Transverse colon (tissue), 4 donors: ENCODE measurements at regions not wholly inside any gene's neighbourhood (a gene's known extent, or its start where the extent isn't known, plus 50 kb on each side); places are given as distances from the start of the nearest gene placed in this dataset.
"Not testable (repeated sequence)": the region's sequence is repeated elsewhere in the genome, so short reads cannot be mapped to it uniquely, and the experiment has no call there.

Experiments used
- DNase-seq: peaks from one replicate; pipeline ENCODE4 v3.0.0-alpha.2; 2019
- H3K27ac ChIP-seq, 4 donors: fragments of 200-600 bp; sonication (generic); 2 replicates each; pipeline ENCODE4 v1.5.1; 2016 to 2018; ENCODE audit warnings: inconsistent platforms in 4 of 4
- H3K27me3 ChIP-seq: fragments of 200-600 bp; sonication (generic); 2 replicates; pipeline ENCODE4 v1.5.1; 2017; ENCODE audit warnings: inconsistent platforms
- H3K36me3 ChIP-seq, 4 donors: fragments of 200-600 bp; sonication (generic); 2 replicates each; pipeline ENCODE4 v1.5.1; 2017 to 2019; ENCODE audit warnings: inconsistent platforms in 4 of 4
- H3K4me1 ChIP-seq, 4 donors: fragments of 200-600 bp; sonication (generic); 2 replicates each; pipeline ENCODE4 v1.5.1; 2017 to 2020; ENCODE audit warnings: inconsistent platforms in 4 of 4
- H3K4me3 ChIP-seq, 4 donors: fragments of 200-600 bp; sonication (generic); 1 replicate in 1 of 4; 2 replicates in 3 of 4; pipeline versions ENCODE4 v1.5.1 to v1.6.1; 2017 to 2019; ENCODE audit warnings: inconsistent platforms in 4 of 4
- H3K9me3 ChIP-seq, 2 donors: fragments of 200-600 bp; sonication (generic); 2 replicates each; pipeline ENCODE4 v1.5.1; 2017 to 2019; ENCODE audit warnings: inconsistent platforms in 2 of 2
- EP300 ChIP-seq: sonication (generic); formaldehyde crosslinking; IDR thresholded peaks from one replicate; pipeline ENCODE4 v1.6.1; 2017; ENCODE audit warnings: antibody characterized with exemption, low read depth
- POLR2A ChIP-seq: fragments of 450-650 bp; IDR thresholded peaks from one replicate; pipeline ENCODE4 v1.6.1; 2016; ENCODE audit warnings: antibody characterized with exemption, mild to moderate bottlenecking, moderate library complexity
- POLR2AphosphoS5 ChIP-seq, 3 donors: sonication (generic); formaldehyde crosslinking; IDR thresholded peaks; one replicate each; pipeline ENCODE4 v1.6.1; 2016; ENCODE audit warnings: antibody characterized with exemption in 3 of 3
- WGBS, 2 donors: methylation state at CpG; one replicate each; pipeline ENCODE4 v1.1.5; 2018; ENCODE audit warnings: low coverage in 1 of 2; 5-methylcytosine and 5-hydroxymethylcytosine counted together
- in situ Hi-C, 4 donors: fragments of 200-750 bp; cut with MboI; loops; one replicate each; pipeline versions ENCODE4 v1.15.0 to v1.15.1; 2017; ENCODE audit warnings: low sequenced_read_pairs in 3 of 4, low pct_ligation_motif_present in 1 of 4, low pct_unique_long_range_greater_than_20kb in 1 of 4
- intact Hi-C: fragments of 100-400 bp; cut with DNase I; formaldehyde crosslinking; loops from one replicate; pipeline ENCODE4 v1.15.1; 2023; ENCODE audit warnings: low total_unique reads
- TF ChIP-seq, protein P1 (sequence below), 5 experiments: fragments of 200-600 bp in 3 of 5; fragments of 450-650 bp in 2 of 5; sonication (generic) in 3 of 5; IDR thresholded peaks; 1 replicate in 2 of 5; 2 replicates in 3 of 5; pipeline ENCODE4 v1.5.1; 2016 to 2017; ENCODE audit warnings: antibody characterized with exemption in 5 of 5, inconsistent platforms in 3 of 5, mild to moderate bottlenecking in 2 of 5, moderate library complexity in 1 of 5

DNA sequence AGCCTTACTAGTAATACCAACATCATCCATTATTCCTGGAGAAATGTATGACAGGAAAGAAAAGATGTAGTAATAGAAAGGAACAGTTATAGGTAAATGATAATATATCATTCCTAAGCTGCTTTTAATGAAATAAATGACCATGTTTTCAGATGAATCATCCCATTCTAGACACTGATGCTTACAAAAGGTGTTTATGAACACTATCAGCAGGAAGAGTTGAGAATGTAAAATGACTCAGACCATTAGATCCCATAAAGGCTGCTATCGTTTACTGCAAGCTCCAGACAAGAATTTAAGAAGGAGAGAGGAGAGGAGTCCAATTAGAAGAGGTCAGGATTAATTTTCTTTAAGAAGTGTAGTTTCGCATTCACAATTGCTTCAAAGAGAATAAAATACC is 1033.5 kb downstream of the EFNA5 start:
- DNase-seq, result no peak
- WGBS, 2 donors, result 71 to 79% methylated on average over 2 of the region's 2 CpGs
- no peak for TF ChIP-seq POLR2A
- TF ChIP-seq, protein P1, sequence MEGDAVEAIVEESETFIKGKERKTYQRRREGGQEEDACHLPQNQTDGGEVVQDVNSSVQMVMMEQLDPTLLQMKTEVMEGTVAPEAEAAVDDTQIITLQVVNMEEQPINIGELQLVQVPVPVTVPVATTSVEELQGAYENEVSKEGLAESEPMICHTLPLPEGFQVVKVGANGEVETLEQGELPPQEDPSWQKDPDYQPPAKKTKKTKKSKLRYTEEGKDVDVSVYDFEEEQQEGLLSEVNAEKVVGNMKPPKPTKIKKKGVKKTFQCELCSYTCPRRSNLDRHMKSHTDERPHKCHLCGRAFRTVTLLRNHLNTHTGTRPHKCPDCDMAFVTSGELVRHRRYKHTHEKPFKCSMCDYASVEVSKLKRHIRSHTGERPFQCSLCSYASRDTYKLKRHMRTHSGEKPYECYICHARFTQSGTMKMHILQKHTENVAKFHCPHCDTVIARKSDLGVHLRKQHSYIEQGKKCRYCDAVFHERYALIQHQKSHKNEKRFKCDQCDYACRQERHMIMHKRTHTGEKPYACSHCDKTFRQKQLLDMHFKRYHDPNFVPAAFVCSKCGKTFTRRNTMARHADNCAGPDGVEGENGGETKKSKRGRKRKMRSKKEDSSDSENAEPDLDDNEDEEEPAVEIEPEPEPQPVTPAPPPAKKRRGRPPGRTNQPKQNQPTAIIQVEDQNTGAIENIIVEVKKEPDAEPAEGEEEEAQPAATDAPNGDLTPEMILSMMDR (IDR thresholded peaks at IDR 0.05), result no peak
- no peak for TF ChIP-seq POLR2AphosphoS5 (IDR thresholded peaks at IDR 0.05)
- no peak for TF ChIP-seq EP300
- Histone ChIP-seq H3K27ac (no peak overlapping the region), H3K4me3 (no peak overlapping the region), H3K9me3 (no peaks in the 10 kb centered on the region), H3K27me3 (no peaks in the 10 kb centered on the region), H3K4me1 (no peaks in the 10 kb centered on the region), H3K36me3 (no peaks in the 10 kb centered on the region)
- in situ Hi-C loops (no loop called here), intact Hi-C loops (no loop called here)

DNA sequence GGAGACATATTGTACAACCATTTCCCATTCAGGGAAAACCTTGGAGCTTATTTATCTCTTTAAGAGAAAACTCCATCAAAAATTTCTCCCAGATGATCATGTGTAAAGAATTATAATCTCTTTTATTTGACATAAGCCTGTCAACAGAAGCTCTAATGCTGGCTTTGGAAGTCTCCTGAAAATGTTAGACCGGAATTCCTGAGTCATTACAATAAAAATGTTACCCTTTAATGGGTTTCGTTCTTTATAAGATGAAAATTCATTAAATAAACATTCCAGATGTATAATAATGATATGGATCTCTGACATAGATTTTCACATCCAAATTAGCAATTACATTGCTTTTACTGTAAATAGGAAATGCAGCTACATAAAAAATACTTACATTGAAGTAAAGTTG is 1036.4 kb downstream of the EFNA5 start:
- no peak for DNase-seq
- intact Hi-C loops (no loop called here), in situ Hi-C loops (no loop called here)
- Histone ChIP-seq H3K36me3 (no peaks in the 10 kb centered on the region), H3K27me3 (no peaks in the 10 kb centered on the region), H3K4me1 (no peaks in the 10 kb centered on the region), H3K4me3 (no peak overlapping the region), H3K9me3 (no peaks in the 10 kb centered on the region), H3K27ac (no peak overlapping the region)
- WGBS, 2 donors, result 44 to 70% methylated on average over 2 of the region's 2 CpGs
- TF ChIP-seq POLR2A, result no peak
- TF ChIP-seq, protein P1 (IDR thresholded peaks at IDR 0.05), result no peak
- no peak for TF ChIP-seq POLR2AphosphoS5 (IDR thresholded peaks at IDR 0.05)
- no peak for TF ChIP-seq EP300

DNA sequence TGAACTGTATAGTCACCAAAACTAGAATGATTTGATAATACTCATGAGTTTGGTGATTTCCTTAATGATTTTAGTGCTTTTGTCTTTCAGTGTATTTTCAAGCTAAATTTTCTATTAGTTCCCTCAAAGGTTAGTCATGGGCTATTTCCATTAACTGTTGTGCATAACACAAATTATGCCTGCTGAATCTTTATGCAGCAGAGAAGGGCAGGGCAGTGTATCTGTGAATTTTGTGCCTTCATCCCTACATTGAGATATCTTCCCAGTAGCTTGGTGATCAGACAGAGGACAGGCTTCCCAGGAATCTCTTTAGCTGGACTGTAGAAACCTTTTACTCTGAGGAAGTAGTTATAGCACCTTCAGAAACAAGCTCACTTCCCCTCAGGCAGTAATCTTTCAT is 1036.9 kb downstream of the EFNA5 start:
- in situ Hi-C loops (no loop called here), intact Hi-C loops (no loop called here)
- H3K36me3 ChIP-seq, result no peaks in the 10 kb centered on the region
- no peaks in the 10 kb centered on the region for H3K4me1 ChIP-seq
- H3K27ac ChIP-seq, result no peak overlapping the region
- no peak for DNase-seq
- no peak overlapping the region for H3K4me3 ChIP-seq
- H3K27me3 ChIP-seq, result no peaks in the 10 kb centered on the region
- H3K9me3 ChIP-seq, result no peaks in the 10 kb centered on the region
- TF ChIP-seq, protein P1 (IDR thresholded peaks at IDR 0.05), result no peak
- TF ChIP-seq POLR2A (no peak), POLR2AphosphoS5 (IDR thresholded peaks at IDR 0.05) (no peak), EP300 (no peak)

DNA sequence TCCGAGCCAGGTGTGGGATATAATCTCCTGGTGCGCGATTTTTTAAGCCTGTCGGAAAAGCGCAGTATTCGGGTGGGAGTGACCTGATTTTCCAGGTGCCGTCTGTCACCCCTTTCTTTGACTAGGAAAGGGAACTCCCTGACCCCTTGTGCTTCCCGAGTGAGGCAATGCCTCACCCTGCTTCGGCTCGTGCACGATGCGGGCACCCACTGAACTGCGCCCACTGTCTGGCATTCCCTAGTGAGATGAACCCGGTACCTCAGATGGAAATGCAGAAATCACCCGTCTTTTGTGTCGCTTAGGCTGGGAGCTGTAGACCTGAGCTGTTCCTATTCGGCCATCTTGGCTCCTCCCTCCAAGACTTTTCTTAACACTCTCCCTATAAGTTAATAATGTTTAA is 1042.3 kb downstream of the EFNA5 start:
- H3K27ac ChIP-seq, H3K27me3 ChIP-seq, DNase-seq, in situ Hi-C loops, H3K36me3 ChIP-seq, H3K9me3 ChIP-seq, H3K4me1 ChIP-seq, H3K4me3 ChIP-seq, intact Hi-C loops: not testable (repeated sequence)
- WGBS, 2 donors, result 91 to 94% methylated on average over 4 to 17 of the region's 17 CpGs

DNA sequence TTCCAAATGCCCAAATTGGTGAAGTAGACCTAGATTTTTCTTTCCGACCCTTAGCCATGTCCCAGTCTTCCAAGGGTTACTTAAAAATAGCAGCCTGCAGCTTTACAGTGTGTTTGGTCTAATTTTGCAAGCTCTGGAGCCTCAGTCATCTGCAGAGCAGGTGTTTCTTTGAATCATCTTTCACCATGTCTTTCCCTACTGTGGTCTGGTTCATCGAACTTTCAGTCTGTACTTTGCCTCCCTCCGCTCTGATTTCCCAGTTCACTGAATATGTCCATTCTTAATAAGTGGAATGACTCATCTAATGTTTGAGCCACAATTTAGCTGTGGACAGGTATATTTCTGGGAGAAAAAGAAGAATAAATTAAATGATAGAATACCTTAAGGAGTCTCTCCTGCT is 1060.7 kb downstream of the EFNA5 start:
- 75 to 92% methylated on average over 1 to 3 of the region's 3 CpGs for WGBS, 2 donors
- Histone ChIP-seq H3K9me3 (no peaks in the 10 kb centered on the region), H3K27me3 (no peaks in the 10 kb centered on the region), H3K4me1 (no peaks in the 10 kb centered on the region), H3K4me3 (no peak overlapping the region), H3K27ac (no peak overlapping the region), H3K36me3 (no peaks in the 10 kb centered on the region)
- intact Hi-C loops, result no loop called here
- TF ChIP-seq EP300 (no peak), POLR2A (no peak), POLR2AphosphoS5 (IDR thresholded peaks at IDR 0.05) (no peak)
- TF ChIP-seq, protein P1 (IDR thresholded peaks at IDR 0.05), result no peak
- in situ Hi-C loops, result no loop called here
- DNase-seq, result no peak
